ENCODE measurements at regions not wholly inside any gene's neighbourhood (a gene's known extent, or its start where the extent isn't known, plus 50 kb on each side); places are given as distances from the start of the nearest gene placed in this dataset.

GRCh38 chr6:26156850-26157250, 69.6 kb downstream of the HFE start:
- TF ChIP-seq NFE2L2 (conservative IDR thresholded peaks at IDR 0.05; ENCODE audit: low read length): no peak
- no peak for TF ChIP-seq CTCF (IDR thresholded peaks at IDR 0.05)
- TF ChIP-seq CEBPB (IDR thresholded peaks at IDR 0.05): no peak
- TF ChIP-seq MAFK (IDR thresholded peaks at IDR 0.05; ENCODE audit: partially characterized antibody): no peak
- no peak for TF ChIP-seq RNF2 (IDR thresholded peaks at IDR 0.05; ENCODE audit: borderline replicate concordance, low read depth)

Measured in A549 (cell line).